HEK293 (cell line): ENCODE measurements at regions not wholly inside any gene's neighbourhood (a gene's known extent, or its start where the extent isn't known, plus 50 kb on each side); places are given as distances from the start of the nearest gene placed in this dataset.
"Not testable (repeated sequence)": the region's sequence is repeated elsewhere in the genome, so short reads cannot be mapped to it uniquely, and the experiment has no call there.

Source experiments
- CTCF ChIA-PET: fragments of 350-600 bp; formaldehyde crosslinking; extraction: SDS; loops from one replicate; lab custom pipeline; 2021; ENCODE audit warnings: antibody characterized with exemption; lab: Yijun Ruan, JAX
- POLR2A ChIA-PET: fragments of 300-600 bp; formaldehyde crosslinking; extraction: SDS; loops from one replicate; lab custom pipeline; 2020; ENCODE audit warnings: antibody characterized with exemption, inconsistent platforms; lab: Yijun Ruan, JAX
- H3K27ac ChIP-seq: fragments of 200-500 bp; sonication (Bioruptor generic); 2 replicates; pipeline ENCODE4 v1.5.1; 2014; ENCODE audit warnings: low read depth, low read length, control low read depth, inconsistent platforms; ENCODE audit errors: extremely low read depth
- H3K36me3 ChIP-seq, 2 experiments: fragments of 200-500 bp in 1 of 2; sonication (Bioruptor generic) in 1 of 2; 1 replicate in 1 of 2; 2 replicates in 1 of 2; pipeline ENCODE4 v1.5.1; 2014 to 2017; ENCODE audit warnings: inconsistent platforms in 2 of 2, low read length in 2 of 2; ENCODE audit not compliant: control insufficient read depth in 2 of 2, insufficient read depth in 1 of 2
- H3K4me1 ChIP-seq: fragments of 200-500 bp; sonication (Bioruptor generic); 2 replicates; pipeline ENCODE4 v1.5.1; 2014; ENCODE audit warnings: mild to moderate bottlenecking, low read length, inconsistent platforms; ENCODE audit not compliant: control insufficient read depth, insufficient read depth
- H3K4me3 ChIP-seq: 2 replicates; pipeline ENCODE4 v1.5.1; 2011; ENCODE audit warnings: low read depth, mild to moderate bottlenecking, control low read depth, low read length, moderate library complexity
- H3K9me3 ChIP-seq: fragments of 200-500 bp; sonication (Bioruptor generic); 2 replicates; pipeline ENCODE4 v1.5.1; 2014; ENCODE audit warnings: low read depth, low read length, inconsistent platforms; ENCODE audit not compliant: control insufficient read depth, insufficient read depth
- BCL6B ChIP-seq: fragments of 450-650 bp; formaldehyde crosslinking; IDR thresholded peaks from 2 replicates; pipeline ENCODE4 v1.5.1; 2017; ENCODE audit warnings: missing biosample characterization, missing genetic modification characterization
- HOXA7 ChIP-seq: sonication (generic); formaldehyde crosslinking; IDR thresholded peaks from 2 replicates; pipeline ENCODE4 v1.8.1; 2022; ENCODE audit warnings: missing genetic modification reagents, borderline replicate concordance
- KLF17 ChIP-seq: fragments of 450-650 bp; formaldehyde crosslinking; IDR thresholded peaks from 2 replicates; pipeline ENCODE4 v1.5.1; 2016; ENCODE audit warnings: missing biosample characterization, missing genetic modification characterization
- KLF7 ChIP-seq: fragments of 450-650 bp; formaldehyde crosslinking; IDR thresholded peaks from 2 replicates; pipeline ENCODE4 v1.5.1; 2016; ENCODE audit warnings: missing biosample characterization, missing genetic modification characterization, borderline replicate concordance
- MYNN ChIP-seq: fragments of 450-650 bp; formaldehyde crosslinking; IDR thresholded peaks from 2 replicates; pipeline ENCODE4 v1.5.1; 2016; ENCODE audit warnings: missing biosample characterization, missing genetic modification characterization, borderline replicate concordance
- ZNF221 ChIP-seq: fragments of 450-650 bp; formaldehyde crosslinking; IDR thresholded peaks from 2 replicates; pipeline ENCODE4 v1.5.1; 2017; ENCODE audit warnings: missing biosample characterization, missing genetic modification characterization, borderline replicate concordance
- ZNF223 ChIP-seq: fragments of 450-650 bp; formaldehyde crosslinking; IDR thresholded peaks from 2 replicates; pipeline ENCODE4 v1.5.1; 2016; ENCODE audit warnings: missing biosample characterization, missing genetic modification characterization
- ZNF239 ChIP-seq: fragments of 450-650 bp; formaldehyde crosslinking; IDR thresholded peaks from 2 replicates; pipeline ENCODE4 v1.5.1; 2016; ENCODE audit warnings: missing biosample characterization, missing genetic modification characterization
- ZNF274 ChIP-seq, 2 experiments: fragments of 200-500 bp in 1 of 2; fragments of 450-650 bp in 1 of 2; sonication (Bioruptor generic) in 1 of 2; formaldehyde crosslinking in 1 of 2; IDR thresholded peaks; 2 replicates each; pipeline versions ENCODE4 v1.5.1 to v1.6.1; 2014 to 2016; ENCODE audit warnings: borderline replicate concordance in 1 of 2, inconsistent platforms in 1 of 2, low read length in 1 of 2, missing biosample characterization in 1 of 2, missing genetic modification characterization in 1 of 2
- ZNF302 ChIP-seq: fragments of 450-650 bp; formaldehyde crosslinking; IDR thresholded peaks from 2 replicates; pipeline ENCODE4 v1.5.1; 2016; ENCODE audit warnings: missing biosample characterization, missing genetic modification characterization, low read depth
- ZNF404 ChIP-seq: fragments of 450-650 bp; formaldehyde crosslinking; IDR thresholded peaks from 2 replicates; pipeline ENCODE4 v1.5.1; 2017; ENCODE audit warnings: missing biosample characterization, missing genetic modification characterization
- ZNF423 ChIP-seq: fragments of 450-650 bp; formaldehyde crosslinking; IDR thresholded peaks from 2 replicates; pipeline ENCODE4 v1.5.1; 2016; ENCODE audit warnings: missing biosample characterization, missing genetic modification characterization
- ZNF514 ChIP-seq: fragments of 450-650 bp; formaldehyde crosslinking; IDR thresholded peaks from 2 replicates; pipeline ENCODE4 v1.5.1; 2016; ENCODE audit warnings: missing biosample characterization, missing genetic modification characterization
- ZNF639 ChIP-seq: fragments of 450-650 bp; formaldehyde crosslinking; IDR thresholded peaks from 2 replicates; pipeline ENCODE4 v1.5.1; 2016; ENCODE audit warnings: missing biosample characterization, missing genetic modification characterization
- ZNF768 ChIP-seq: fragments of 450-650 bp; formaldehyde crosslinking; IDR thresholded peaks from 2 replicates; pipeline ENCODE4 v1.5.1; 2018; ENCODE audit warnings: missing biosample characterization, mild to moderate bottlenecking, missing genetic modification characterization
- ZNF785 ChIP-seq: fragments of 450-650 bp; formaldehyde crosslinking; IDR thresholded peaks from 2 replicates; pipeline ENCODE4 v1.5.1; 2016; ENCODE audit warnings: missing biosample characterization, missing genetic modification characterization
- ZSCAN18 ChIP-seq: fragments of 450-650 bp; formaldehyde crosslinking; IDR thresholded peaks from 2 replicates; pipeline ENCODE4 v1.5.1; 2016; ENCODE audit warnings: missing biosample characterization, missing genetic modification characterization
- TF ChIP-seq, protein P1 (sequence below): fragments of 450-650 bp; formaldehyde crosslinking; IDR thresholded peaks from 2 replicates; pipeline ENCODE4 v1.5.1; 2016; ENCODE audit warnings: missing biosample characterization, missing genetic modification characterization
- TF ChIP-seq, protein P2 (sequence below): fragments of 450-650 bp; formaldehyde crosslinking; IDR thresholded peaks from 2 replicates; pipeline ENCODE4 v1.5.0; 2017; ENCODE audit warnings: missing biosample characterization, missing genetic modification characterization, borderline replicate concordance
- TF ChIP-seq, protein P3 (sequence below): fragments of 450-650 bp; formaldehyde crosslinking; IDR thresholded peaks from 2 replicates; pipeline ENCODE4 v1.5.1; 2016; ENCODE audit warnings: missing biosample characterization, missing genetic modification characterization

DNA sequence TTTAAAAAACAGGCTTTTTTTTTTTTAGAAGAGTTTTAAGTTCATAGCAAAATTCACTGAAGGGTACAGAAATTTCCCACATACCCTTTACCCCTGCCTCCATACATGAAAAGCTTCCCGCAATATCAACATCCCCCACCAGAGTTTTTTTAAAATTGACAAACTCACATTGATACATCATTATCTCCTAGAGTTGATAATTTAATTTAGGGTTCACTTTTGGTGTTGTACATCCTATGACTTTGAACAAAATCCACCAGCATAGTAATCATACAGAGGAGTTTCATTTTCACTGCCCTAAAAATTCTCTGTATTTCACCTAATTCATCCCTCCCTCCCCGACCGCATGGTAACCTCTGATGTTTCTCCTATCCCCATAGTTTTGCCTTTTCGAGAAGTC, 53.6 kb upstream of the KCNK2 start:
- POLR2A ChIA-PET = no interaction called here
- TF ChIP-seq, protein P1, sequence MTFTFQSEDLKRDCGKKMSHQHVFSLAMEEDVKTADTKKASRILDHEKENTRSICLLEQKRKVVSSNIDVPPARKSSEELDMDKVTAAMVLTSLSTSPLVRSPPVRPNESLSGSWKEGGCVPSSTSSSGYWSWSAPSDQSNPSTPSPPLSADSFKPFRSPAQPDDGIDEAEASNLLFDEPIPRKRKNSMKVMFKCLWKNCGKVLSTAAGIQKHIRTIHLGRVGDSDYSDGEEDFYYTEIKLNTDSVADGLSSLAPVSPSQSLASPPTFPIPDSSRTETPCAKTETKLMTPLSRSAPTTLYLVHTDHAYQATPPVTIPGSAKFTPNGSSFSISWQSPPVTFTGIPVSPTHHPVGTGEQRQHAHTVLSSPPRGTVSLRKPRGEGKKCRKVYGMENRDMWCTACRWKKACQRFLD (tag by site-specific recombination) = no peak
- TF ChIP-seq ZNF423 (tag by site-specific recombination) = no peak
- TF ChIP-seq KLF17 = no peak
- no peak for TF ChIP-seq ZNF221
- TF ChIP-seq ZNF404 (tag by site-specific recombination) = no peak
- TF ChIP-seq ZNF302 (tag by site-specific recombination) = no peak
- no peak for TF ChIP-seq ZSCAN18 (tag by site-specific recombination)
- no peak for TF ChIP-seq ZNF514 (tag by site-specific recombination)
- no peak for TF ChIP-seq KLF7 (tag by site-specific recombination)
- H3K4me3 ChIP-seq = no peak overlapping the region
- H3K36me3 ChIP-seq = no peaks in the 10 kb centered on the region
- H3K27ac ChIP-seq = no peak overlapping the region
- no peaks in the 10 kb centered on the region for H3K4me1 ChIP-seq
- no peaks in the 10 kb centered on the region for H3K9me3 ChIP-seq
- CTCF ChIA-PET = no interaction called here

DNA sequence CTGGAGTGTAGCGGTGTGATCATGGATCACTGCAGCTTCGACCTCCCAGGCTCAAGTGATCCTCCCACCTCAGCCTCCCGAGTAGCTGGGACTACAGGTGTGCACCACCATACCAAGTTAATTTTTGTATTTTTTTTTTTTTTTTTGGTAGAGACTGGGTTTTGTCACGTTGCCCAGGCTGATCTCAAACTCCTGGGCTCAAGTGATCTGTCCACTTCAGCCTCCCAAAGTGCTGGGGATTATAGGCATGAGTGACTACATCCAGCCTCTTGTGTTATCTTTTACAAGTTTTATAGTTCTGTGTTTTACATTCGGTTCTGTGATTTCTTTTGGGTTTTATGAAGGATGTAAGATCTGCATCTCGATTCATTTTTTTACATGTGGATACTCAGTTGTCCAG, 52.0 kb upstream of the KCNK2 start:
- H3K4me3 ChIP-seq, H3K36me3 ChIP-seq, H3K9me3 ChIP-seq, H3K4me1 ChIP-seq, POLR2A ChIA-PET, CTCF ChIA-PET, H3K27ac ChIP-seq: not testable (repeated sequence)

DNA sequence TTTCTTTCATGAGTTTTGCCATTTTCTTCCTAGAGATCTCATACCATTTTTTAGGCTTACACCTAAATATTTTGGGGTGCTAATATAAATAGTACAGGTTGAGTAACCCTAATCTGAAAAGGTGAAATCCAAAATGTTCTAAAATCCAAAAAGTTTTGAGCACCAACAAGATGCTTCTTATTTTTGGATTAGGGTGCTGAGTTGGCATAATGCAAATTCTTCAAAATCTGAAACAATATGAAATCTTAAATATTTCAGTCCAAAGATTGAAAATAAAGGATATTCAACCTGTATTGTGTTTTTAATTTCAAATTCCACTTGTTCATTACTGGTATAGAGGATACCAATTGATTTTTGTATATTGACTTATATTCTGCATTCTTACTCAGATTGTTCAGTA, 51.1 kb upstream of the KCNK2 start:
- POLR2A ChIA-PET = no interaction called here
- no peaks in the 10 kb centered on the region for H3K36me3 ChIP-seq
- CTCF ChIA-PET = no interaction called here
- no peak overlapping the region for H3K4me3 ChIP-seq
- H3K27ac ChIP-seq = no peak overlapping the region
- no peaks in the 10 kb centered on the region for H3K4me1 ChIP-seq
- H3K9me3 ChIP-seq = no peaks in the 10 kb centered on the region
- TF ChIP-seq ZNF239 (no peak), ZNF274 (IDR thresholded peaks at IDR 0.05; ENCODE audit: low read length) (no peak), ZNF274 (tag by site-specific recombination; IDR thresholded peaks at IDR 0.05; ENCODE audit: borderline replicate concordance) (no peak), MYNN (tag by site-specific recombination) (no peak), BCL6B (tag by site-specific recombination) (no peak), HOXA7 (CRISPR knock-in tag) (no peak), ZNF223 (tag by site-specific recombination) (no peak), ZNF639 (tag by site-specific recombination) (no peak), ZNF785 (no peak), ZNF768 (no peak)
- TF ChIP-seq, protein P2, sequence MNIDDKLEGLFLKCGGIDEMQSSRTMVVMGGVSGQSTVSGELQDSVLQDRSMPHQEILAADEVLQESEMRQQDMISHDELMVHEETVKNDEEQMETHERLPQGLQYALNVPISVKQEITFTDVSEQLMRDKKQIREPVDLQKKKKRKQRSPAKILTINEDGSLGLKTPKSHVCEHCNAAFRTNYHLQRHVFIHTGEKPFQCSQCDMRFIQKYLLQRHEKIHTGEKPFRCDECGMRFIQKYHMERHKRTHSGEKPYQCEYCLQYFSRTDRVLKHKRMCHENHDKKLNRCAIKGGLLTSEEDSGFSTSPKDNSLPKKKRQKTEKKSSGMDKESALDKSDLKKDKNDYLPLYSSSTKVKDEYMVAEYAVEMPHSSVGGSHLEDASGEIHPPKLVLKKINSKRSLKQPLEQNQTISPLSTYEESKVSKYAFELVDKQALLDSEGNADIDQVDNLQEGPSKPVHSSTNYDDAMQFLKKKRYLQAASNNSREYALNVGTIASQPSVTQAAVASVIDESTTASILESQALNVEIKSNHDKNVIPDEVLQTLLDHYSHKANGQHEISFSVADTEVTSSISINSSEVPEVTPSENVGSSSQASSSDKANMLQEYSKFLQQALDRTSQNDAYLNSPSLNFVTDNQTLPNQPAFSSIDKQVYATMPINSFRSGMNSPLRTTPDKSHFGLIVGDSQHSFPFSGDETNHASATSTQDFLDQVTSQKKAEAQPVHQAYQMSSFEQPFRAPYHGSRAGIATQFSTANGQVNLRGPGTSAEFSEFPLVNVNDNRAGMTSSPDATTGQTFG = no peak
- TF ChIP-seq, protein P3, sequence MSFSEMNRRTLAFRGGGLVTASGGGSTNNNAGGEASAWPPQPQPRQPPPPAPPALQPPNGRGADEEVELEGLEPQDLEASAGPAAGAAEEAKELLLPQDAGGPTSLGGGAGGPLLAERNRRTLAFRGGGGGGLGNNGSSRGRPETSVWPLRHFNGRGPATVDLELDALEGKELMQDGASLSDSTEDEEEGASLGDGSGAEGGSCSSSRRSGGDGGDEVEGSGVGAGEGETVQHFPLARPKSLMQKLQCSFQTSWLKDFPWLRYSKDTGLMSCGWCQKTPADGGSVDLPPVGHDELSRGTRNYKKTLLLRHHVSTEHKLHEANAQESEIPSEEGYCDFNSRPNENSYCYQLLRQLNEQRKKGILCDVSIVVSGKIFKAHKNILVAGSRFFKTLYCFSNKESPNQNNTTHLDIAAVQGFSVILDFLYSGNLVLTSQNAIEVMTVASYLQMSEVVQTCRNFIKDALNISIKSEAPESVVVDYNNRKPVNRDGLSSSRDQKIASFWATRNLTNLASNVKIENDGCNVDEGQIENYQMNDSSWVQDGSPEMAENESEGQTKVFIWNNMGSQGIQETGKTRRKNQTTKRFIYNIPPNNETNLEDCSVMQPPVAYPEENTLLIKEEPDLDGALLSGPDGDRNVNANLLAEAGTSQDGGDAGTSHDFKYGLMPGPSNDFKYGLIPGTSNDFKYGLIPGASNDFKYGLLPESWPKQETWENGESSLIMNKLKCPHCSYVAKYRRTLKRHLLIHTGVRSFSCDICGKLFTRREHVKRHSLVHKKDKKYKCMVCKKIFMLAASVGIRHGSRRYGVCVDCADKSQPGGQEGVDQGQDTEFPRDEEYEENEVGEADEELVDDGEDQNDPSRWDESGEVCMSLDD = no peak
